Bronchial epithelial cell (primary cell): ENCODE measurements at regions not wholly inside any gene's neighbourhood (a gene's known extent, or its start where the extent isn't known, plus 50 kb on each side); places are given as distances from the start of the nearest gene placed in this dataset.

Source experiments
- DNase-seq: peaks from one replicate; pipeline ENCODE4 v3.0.0-alpha.2; 2010; ENCODE audit warnings: low read depth
- FAIRE-seq: peaks from 2 replicates; lab custom pipeline; 2011; peaks lifted over from hg19 to GRCh38; lab: Jason Lieb, UNC
- H3K27me3 ChIP-seq: 2 replicates; pipeline ENCODE4 v1.5.1; 2011; ENCODE audit warnings: low read length; ENCODE audit not compliant: control insufficient read depth, insufficient read depth
- H3K36me3 ChIP-seq: 2 replicates; pipeline ENCODE4 v1.5.1; 2011; ENCODE audit warnings: low read length; ENCODE audit not compliant: control insufficient read depth, insufficient read depth
- H3K4me3 ChIP-seq: 2 replicates; pipeline ENCODE4 v1.5.1; 2011; ENCODE audit warnings: mild to moderate bottlenecking, low read depth, low read length, control low read depth
- CTCF ChIP-seq: IDR thresholded peaks from 2 replicates; pipeline ENCODE4 v1.5.1; 2011; ENCODE audit warnings: mild to moderate bottlenecking, moderate library complexity, low read length, control low read depth, inconsistent platforms; ENCODE audit not compliant: insufficient read depth, severe bottlenecking

GRCh38 chr17:53428913-53429312 is 393.8 kb upstream of the KIF2B start:
- Histone ChIP-seq H3K27me3 (no peaks in the 10 kb centered on the region), H3K4me3 (no peak overlapping the region), H3K36me3 (no peaks in the 10 kb centered on the region)
- DNase-seq = no peak
- FAIRE-seq = no peak
- TF ChIP-seq CTCF = no peak

- FAIRE-seq (no peak), DNase-seq (no peak)
- Histone ChIP-seq H3K27me3 (no peaks in the 10 kb centered on the region), H3K36me3 (no peaks in the 10 kb centered on the region), H3K4me3 (no peak overlapping the region)
- TF ChIP-seq CTCF = no peak
These were observed 396.2 kb upstream of the KIF2B start for GRCh38 chr17:53426505-53426904.

GRCh38 chr17:53420035-53420641 is 402.6 kb upstream of the KIF2B start:
- FAIRE-seq (no peak), DNase-seq (peak; percentile 26)
- H3K36me3 ChIP-seq = no peaks in the 10 kb centered on the region
- no peaks in the 10 kb centered on the region for H3K27me3 ChIP-seq
- no peak overlapping the region for H3K4me3 ChIP-seq
- TF ChIP-seq CTCF = no peak

- no peaks in the 10 kb centered on the region for H3K36me3 ChIP-seq
- FAIRE-seq = no peak
- H3K27me3 ChIP-seq = no peaks in the 10 kb centered on the region
- DNase-seq = no peak
- no peak overlapping the region for H3K4me3 ChIP-seq
- no peak for TF ChIP-seq CTCF
These were observed 413.1 kb upstream of the KIF2B start for GRCh38 chr17:53409588-53409987.

GRCh38 chr17:53406907-53407306 is 415.8 kb upstream of the KIF2B start:
- no peaks in the 10 kb centered on the region for H3K36me3 ChIP-seq
- no peak for DNase-seq
- no peak for TF ChIP-seq CTCF
- H3K27me3 ChIP-seq = no peaks in the 10 kb centered on the region
- H3K4me3 ChIP-seq = no peak overlapping the region
- FAIRE-seq = no peak

- no peak for FAIRE-seq
These were observed 431.5 kb upstream of the KIF2B start for GRCh38 chr17:53391197-53391596.

More at GRCh38 chr17:53391197-53391596, 431.5 kb upstream of the KIF2B start:
- no peak overlapping the region for H3K4me3 ChIP-seq
- no peaks in the 10 kb centered on the region for H3K27me3 ChIP-seq
- DNase-seq = no peak
- H3K36me3 ChIP-seq = no peaks in the 10 kb centered on the region
- TF ChIP-seq CTCF = no peak
